Common myeloid progenitor, CD34-positive (primary cell): ENCODE measurements at regions not wholly inside any gene's neighbourhood (a gene's known extent, or its start where the extent isn't known, plus 50 kb on each side); places are given as distances from the start of the nearest gene placed in this dataset.

ENCODE experiments used
- CTCF ChIA-PET: fragments of 350-600 bp; sonication (Branson Sonifier 250); formaldehyde crosslinking; loops from one replicate; lab custom pipeline; 2021; ENCODE audit warnings: antibody characterized with exemption; lab: Charles Lee
- POLR2A ChIA-PET: fragments of 350-600 bp; sonication (Branson Sonifier 250); formaldehyde crosslinking; loops from one replicate; lab custom pipeline; 2021; ENCODE audit warnings: antibody characterized with exemption; lab: Charles Lee
- DNase-seq, 3 donors: peaks; one replicate each; pipeline versions ENCODE4 v3.0.0 to v3.0.0-alpha.2; 2013
- H3K27ac ChIP-seq, 2 experiments: 1 replicate in 1 of 2; 2 replicates in 1 of 2; pipeline ENCODE4 v1.7.0; 2013; ENCODE audit warnings: inconsistent platforms in 2 of 2, low read length in 2 of 2, mild to moderate bottlenecking in 2 of 2, low read depth in 1 of 2, moderate library complexity in 1 of 2; ENCODE audit not compliant: severe bottlenecking in 2 of 2, insufficient read depth in 1 of 2, poor library complexity in 1 of 2
- H3K27me3 ChIP-seq, 5 experiments: replicated peaks in 2 of 5; 1 replicate in 3 of 5; 2 replicates in 2 of 5; pipeline versions ENCODE4 v1.6.1 to v1.7.0; 2013; ENCODE audit warnings: low read length in 4 of 5, mild to moderate bottlenecking in 2 of 5, moderate library complexity in 2 of 5, inconsistent platforms in 1 of 5; ENCODE audit not compliant: insufficient read depth in 5 of 5, control insufficient read depth in 4 of 5
- H3K36me3 ChIP-seq, 4 experiments: 1 replicate in 2 of 4; 2 replicates in 2 of 4; pipeline versions ENCODE4 v1.6.1 to v1.7.0; 2013; ENCODE audit warnings: low read length in 3 of 4, control low read depth in 1 of 4, mild to moderate bottlenecking in 1 of 4; ENCODE audit not compliant: control insufficient read depth in 4 of 4, insufficient read depth in 4 of 4
- H3K4me1 ChIP-seq, 4 experiments: 1 replicate in 3 of 4; 2 replicates in 1 of 4; pipeline versions ENCODE4 v1.6.1 to v1.7.1; 2013; ENCODE audit warnings: low read length in 3 of 4, mild to moderate bottlenecking in 3 of 4, control low read depth in 1 of 4, inconsistent platforms in 1 of 4, moderate library complexity in 1 of 4; ENCODE audit not compliant: control insufficient read depth in 4 of 4, insufficient read depth in 4 of 4; ENCODE audit errors: control extremely low read depth in 1 of 4
- H3K4me3 ChIP-seq, 7 experiments: 1 replicate in 4 of 7; 2 replicates in 3 of 7; pipeline versions ENCODE4 v1.5.1 to v1.7.0; 2013; ENCODE audit warnings: mild to moderate bottlenecking in 7 of 7, low read length in 6 of 7, moderate library complexity in 6 of 7, inconsistent platforms in 2 of 7, low read depth in 2 of 7, control low read depth in 1 of 7; ENCODE audit not compliant: insufficient read depth in 4 of 7, control insufficient read depth in 1 of 7; ENCODE audit errors: extremely low read depth in 1 of 7
- H3K9me3 ChIP-seq, 5 experiments: 1 replicate in 4 of 5; 2 replicates in 1 of 5; pipeline versions ENCODE4 v1.6.1 to v1.7.1; 2013; ENCODE audit warnings: low read length in 4 of 5, mild to moderate bottlenecking in 2 of 5, inconsistent platforms in 1 of 5, low read depth in 1 of 5, moderate library complexity in 1 of 5; ENCODE audit not compliant: control insufficient read depth in 4 of 5, insufficient read depth in 2 of 5; ENCODE audit errors: control extremely low read depth in 1 of 5
- WGBS: methylation state at CpG from one replicate; pipeline ENCODE4 v1.1.5; 2013; ENCODE audit not compliant: insufficient coverage; 5-methylcytosine and 5-hydroxymethylcytosine counted together

DNA sequence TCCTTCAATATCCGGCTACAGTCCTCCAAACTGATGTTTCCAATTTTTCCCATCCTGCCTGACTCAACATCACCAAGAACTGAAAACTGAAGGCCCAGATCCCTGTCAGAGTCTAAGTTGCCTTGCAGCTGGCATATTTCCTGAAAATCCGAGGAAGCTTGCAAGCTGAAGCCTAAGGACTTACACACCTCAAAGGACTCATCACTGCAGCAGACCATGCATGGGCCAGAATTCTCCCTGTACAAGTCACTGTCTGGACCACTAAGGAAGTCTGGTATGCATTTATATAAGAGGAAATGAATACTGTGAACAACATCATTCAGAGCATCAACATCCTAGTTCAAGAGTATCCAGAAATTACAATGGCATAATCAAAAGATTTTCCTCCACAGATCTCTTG lies 548.8 kb upstream of the MDFIC2 start:
- POLR2A ChIA-PET = no interaction called here
- DNase-seq = no peak
- 100% methylated on average over 2 of the region's 2 CpGs for WGBS

DNA sequence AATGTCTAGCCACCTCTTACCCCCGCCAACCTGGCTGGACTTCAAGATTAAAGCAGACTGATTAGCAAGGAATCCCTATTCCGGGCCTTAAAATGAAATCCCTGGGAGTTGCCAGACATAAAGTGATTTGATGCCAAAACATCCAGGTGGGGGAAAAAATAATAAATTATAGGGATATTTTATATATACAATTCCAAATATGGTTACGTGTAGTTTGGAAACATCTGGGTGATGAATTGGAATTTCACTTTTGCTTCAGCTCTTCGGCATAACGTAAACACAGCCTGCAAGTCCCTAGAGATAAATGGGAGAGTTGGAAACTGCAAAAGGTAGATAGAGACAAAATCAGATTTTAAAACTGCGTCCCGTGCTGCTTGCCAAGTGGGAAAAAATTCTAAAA lies 545.5 kb upstream of the MDFIC2 start:
- ChIA-PET CTCF (no interaction called here), POLR2A (no interaction called here)
- Histone ChIP-seq H3K27ac (no peak overlapping the region), H3K36me3 (no peaks in the 10 kb centered on the region), H3K4me3 (no peak overlapping the region), H3K4me1 (no peaks in the 10 kb centered on the region), H3K9me3 (no peaks in the 10 kb centered on the region), H3K27me3 (no peaks in the 10 kb centered on the region)
- no peak for DNase-seq
- WGBS = 100% methylated on average over 4 of the region's 7 CpGs

More for the DNA sequence above, 548.8 kb upstream of the MDFIC2 start:
- H3K27ac ChIP-seq = no peak overlapping the region
- peaks cover 0 to 3% (median 0%) of the 10 kb centered on the region in 5 experiments for H3K9me3 ChIP-seq
- H3K27me3 ChIP-seq = no peaks in the 10 kb centered on the region
- H3K4me1 ChIP-seq = no peaks in the 10 kb centered on the region
- H3K4me3 ChIP-seq = no peak overlapping the region
- no peaks in the 10 kb centered on the region for H3K36me3 ChIP-seq
- CTCF ChIA-PET = no interaction called here

DNA sequence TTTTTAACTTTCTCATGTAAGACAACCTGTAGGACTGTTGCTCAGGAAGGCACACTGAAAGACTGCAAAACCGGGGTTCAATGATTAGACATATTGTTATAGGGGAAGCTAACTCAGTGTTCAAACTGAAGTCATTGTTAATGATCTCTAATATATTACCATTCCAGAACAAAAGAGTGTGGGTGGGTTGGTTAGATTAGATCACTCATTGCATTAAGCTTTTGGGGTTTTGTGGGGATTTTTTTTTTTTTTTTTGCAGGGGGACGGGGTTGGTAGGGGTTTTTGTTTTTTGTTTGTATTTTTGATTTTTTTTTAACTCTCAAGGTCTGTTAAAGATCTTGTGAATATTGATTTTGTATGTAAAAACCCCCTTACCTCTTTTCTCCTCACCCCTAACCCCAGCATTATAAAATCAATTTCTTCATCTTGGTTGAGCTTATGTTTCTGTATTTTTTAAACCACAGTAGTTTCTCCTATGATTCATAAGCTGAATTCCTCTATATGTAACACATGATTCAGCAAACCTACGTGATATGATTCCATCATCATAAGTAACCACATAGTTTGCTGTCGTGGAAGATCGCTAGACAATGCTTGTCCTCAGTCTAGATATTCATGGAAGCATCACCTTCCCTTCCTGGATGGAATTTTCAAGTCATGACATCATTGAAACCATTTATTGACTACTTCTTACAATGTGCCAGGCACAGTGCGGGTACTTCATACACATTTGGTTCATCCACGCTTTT lies 544.1 kb upstream of the MDFIC2 start:
- no peak overlapping the region for H3K27ac ChIP-seq
- CTCF ChIA-PET = no interaction called here
- POLR2A ChIA-PET = interaction anchor here (0.7 to 1.1 kb wide), 2 partner anchors 19 to 205 kb away, joined by 3 to 4 read pairs; no protein-coding TSS in a partner anchor
- no peaks in the 10 kb centered on the region for H3K36me3 ChIP-seq
- H3K27me3 ChIP-seq = no peaks in the 10 kb centered on the region
- H3K4me3 ChIP-seq = no peak overlapping the region
- H3K9me3 ChIP-seq = no peaks in the 10 kb centered on the region
- WGBS = 81% methylated on average over 3 of the region's 7 CpGs
- H3K4me1 ChIP-seq = no peaks in the 10 kb centered on the region
- peak in 1 of 3 donors; percentile 6 for DNase-seq

DNA sequence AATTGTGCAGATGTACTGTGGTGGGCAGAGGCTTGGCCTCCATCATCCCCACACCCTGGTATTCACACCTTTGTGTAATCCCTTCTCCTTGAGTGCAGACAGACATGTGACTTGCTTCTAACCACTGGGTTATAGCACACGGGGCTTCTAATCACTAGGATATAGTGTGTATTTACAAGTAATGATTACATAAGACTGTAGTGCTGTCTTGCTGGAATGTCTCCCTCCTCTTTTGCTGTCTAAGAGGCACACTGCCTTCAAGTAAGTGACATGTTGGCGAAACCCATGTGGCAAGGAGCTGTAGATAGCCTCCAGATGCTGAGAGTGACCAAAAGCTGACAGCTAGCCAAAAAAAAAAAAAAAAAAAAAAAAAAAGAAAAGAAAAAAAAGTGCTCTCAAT lies 542.7 kb upstream of the MDFIC2 start:
- ChIA-PET POLR2A (no interaction called here), CTCF (no interaction called here)
- WGBS = no CpG with 5 or more reads among the region's 2 CpGs
- DNase-seq = no peak
- H3K27ac ChIP-seq = no peak overlapping the region
- no peaks in the 10 kb centered on the region for H3K27me3 ChIP-seq
- no peak overlapping the region for H3K4me3 ChIP-seq
- H3K4me1 ChIP-seq = no peaks in the 10 kb centered on the region
- H3K36me3 ChIP-seq = no peaks in the 10 kb centered on the region
- no peaks in the 10 kb centered on the region for H3K9me3 ChIP-seq

DNA sequence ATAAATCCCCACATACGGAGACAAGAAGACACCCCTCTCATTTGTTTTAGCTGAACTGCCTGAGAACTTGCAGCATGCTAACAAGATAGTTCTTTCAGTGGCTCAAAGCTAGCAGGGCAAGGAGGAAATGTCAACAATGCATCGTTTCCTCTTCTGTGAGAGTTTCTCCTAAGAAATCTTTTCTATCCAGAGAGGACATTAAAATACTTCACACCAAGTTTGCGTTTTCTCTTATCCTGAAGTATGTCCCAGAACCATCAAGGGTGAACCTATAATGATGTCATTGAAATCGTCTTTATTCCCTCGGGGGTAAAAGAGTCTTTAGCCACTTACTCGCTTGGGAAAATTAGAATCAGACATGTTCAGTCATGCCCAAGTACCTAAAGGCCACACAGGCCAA lies 541.7 kb upstream of the MDFIC2 start:
- Histone ChIP-seq H3K36me3 (no peaks in the 10 kb centered on the region), H3K4me3 (no peak overlapping the region), H3K4me1 (no peaks in the 10 kb centered on the region), H3K27me3 (no peaks in the 10 kb centered on the region), H3K27ac (no peak overlapping the region), H3K9me3 (no peaks in the 10 kb centered on the region)
- ChIA-PET POLR2A (no interaction called here), CTCF (no interaction called here)
- DNase-seq = no peak
- whole genome bisulfite sequencing = 43% methylated on average over 4 of the region's 6 CpGs

DNA sequence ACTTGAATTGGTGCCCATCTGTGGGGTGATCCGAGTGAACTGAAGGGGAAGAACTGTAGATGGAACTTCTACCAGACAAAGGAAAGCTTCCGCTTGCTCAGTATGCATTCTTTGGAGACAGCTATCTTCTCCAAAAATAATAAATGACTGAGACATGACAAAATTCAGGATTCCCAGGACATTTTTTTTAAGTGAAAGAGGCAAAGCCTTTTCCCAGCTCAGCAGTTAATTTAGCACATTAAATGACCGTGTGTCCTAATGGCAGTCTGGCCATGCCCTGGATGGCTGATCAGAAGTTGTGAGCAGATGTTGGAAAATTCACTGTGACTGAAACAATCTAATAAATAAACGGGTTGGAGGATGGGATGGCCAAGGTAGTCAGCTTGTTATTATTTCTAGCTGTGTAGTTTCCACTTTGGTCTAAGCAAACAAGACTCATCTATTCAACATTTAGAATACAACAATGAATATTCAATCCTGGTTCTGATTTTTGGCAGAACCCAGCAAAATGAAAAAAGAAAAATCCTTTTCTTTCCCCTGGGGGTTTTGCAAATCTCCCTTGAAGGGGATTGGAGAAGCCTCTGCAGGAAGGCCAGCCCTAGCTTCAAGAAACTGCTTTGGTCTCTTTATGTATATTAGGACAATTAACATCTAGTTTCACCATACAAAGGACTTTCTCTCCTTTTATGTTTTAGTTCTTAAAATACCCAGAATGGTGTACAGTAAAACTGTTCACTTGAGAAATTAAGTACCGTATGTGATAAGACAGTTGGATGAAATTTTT lies 540.9 kb upstream of the MDFIC2 start:
- no peaks in the 10 kb centered on the region for H3K9me3 ChIP-seq
- H3K4me3 ChIP-seq = no peak overlapping the region
- CTCF ChIA-PET = no interaction called here
- POLR2A ChIA-PET = no interaction called here
- no peak for DNase-seq
- no peaks in the 10 kb centered on the region for H3K4me1 ChIP-seq
- WGBS = 82% methylated on average over 3 of the region's 5 CpGs
- H3K27ac ChIP-seq = no peak overlapping the region
- no peaks in the 10 kb centered on the region for H3K27me3 ChIP-seq
- H3K36me3 ChIP-seq = no peaks in the 10 kb centered on the region
